ENCODE measurements at regions not wholly inside any gene's neighbourhood (a gene's known extent, or its start where the extent isn't known, plus 50 kb on each side); places are given as distances from the start of the nearest gene placed in this dataset.

GRCh38 chr6:28771401-28772267 is 152.2 kb downstream of the TRIM27 start:
- peak; percentile 14 for TF ChIP-seq CTCF (IDR thresholded peaks at IDR 0.05)
- H3K27me3 Mint-ChIP-seq (ENCODE audit: low read depth) = peaks cover 95% of the 10 kb centered on the region
- H3K4me3 Mint-ChIP-seq (ENCODE audit: unreplicated experiment) = no peak overlapping the region
- H3K9me3 Mint-ChIP-seq (ENCODE audit: low read depth) = no peaks in the 10 kb centered on the region
- no peak for DNase-seq (ENCODE audit: low spot score)
- H3K4me1 Mint-ChIP-seq (ENCODE audit: low read depth) = peaks cover 5% of the 10 kb centered on the region
- no peak overlapping the region for H3K27ac Mint-ChIP-seq (ENCODE audit: unreplicated experiment)
- no peaks in the 10 kb centered on the region for H3K36me3 Mint-ChIP-seq (ENCODE audit: low read depth)

GRCh38 chr6:28772480-28773381 is 151.1 kb downstream of the TRIM27 start:
- no peak for DNase-seq (ENCODE audit: low spot score)
- Mint-ChIP-seq H3K4me3 (ENCODE audit: unreplicated experiment) (no peak overlapping the region), H3K27ac (ENCODE audit: unreplicated experiment) (no peak overlapping the region), H3K27me3 (ENCODE audit: low read depth) (peaks cover 93% of the 10 kb centered on the region), H3K4me1 (ENCODE audit: low read depth) (peaks cover 5% of the 10 kb centered on the region), H3K9me3 (ENCODE audit: low read depth) (no peaks in the 10 kb centered on the region), H3K36me3 (ENCODE audit: low read depth) (no peaks in the 10 kb centered on the region)
- TF ChIP-seq CTCF (IDR thresholded peaks at IDR 0.05) = no peak

GRCh38 chr6:28774292-28775051 is 149.3 kb downstream of the TRIM27 start:
- DNase-seq (ENCODE audit: low spot score) = no peak
- Mint-ChIP-seq H3K27ac (ENCODE audit: unreplicated experiment) (peak overlapping the region; percentile 23), H3K36me3 (ENCODE audit: low read depth) (no peaks in the 10 kb centered on the region), H3K27me3 (ENCODE audit: low read depth) (peaks cover 91% of the 10 kb centered on the region), H3K9me3 (ENCODE audit: low read depth) (no peaks in the 10 kb centered on the region), H3K4me3 (ENCODE audit: unreplicated experiment) (no peak overlapping the region), H3K4me1 (ENCODE audit: low read depth) (peaks cover 5% of the 10 kb centered on the region)
- no peak for TF ChIP-seq CTCF (IDR thresholded peaks at IDR 0.05)

- Mint-ChIP-seq H3K9me3 (ENCODE audit: low read depth) (no peaks in the 10 kb centered on the region), H3K27me3 (ENCODE audit: low read depth) (peaks cover 91% of the 10 kb centered on the region), H3K4me1 (ENCODE audit: low read depth) (peaks cover 5% of the 10 kb centered on the region), H3K27ac (ENCODE audit: unreplicated experiment) (no peak overlapping the region), H3K4me3 (ENCODE audit: unreplicated experiment) (no peak overlapping the region), H3K36me3 (ENCODE audit: low read depth) (no peaks in the 10 kb centered on the region)
- TF ChIP-seq CTCF (IDR thresholded peaks at IDR 0.05) = no peak
- no peak for DNase-seq (ENCODE audit: low spot score)
These were observed 148.8 kb downstream of the TRIM27 start for GRCh38 chr6:28775052-28775376.

All from chondrocyte (in vitro differentiated cells).